H1 (cell line): ENCODE measurements at regions not wholly inside any gene's neighbourhood (a gene's known extent, or its start where the extent isn't known, plus 50 kb on each side); places are given as distances from the start of the nearest gene placed in this dataset.

ENCODE experiments used
- CHD2 ChIP-seq: IDR thresholded peaks from 2 replicates; pipeline ENCODE4 v1.6.1; 2012; ENCODE audit warnings: low read length, improper control_type of control experiment
- CTCF ChIP-seq, 3 experiments: IDR thresholded peaks; 1 replicate in 2 of 3; 2 replicates in 1 of 3; pipeline versions ENCODE4 v1.5.1 to v1.6.1; 2011; ENCODE audit warnings: low read length in 3 of 3, mild to moderate bottlenecking in 3 of 3, inconsistent platforms in 2 of 3, low read depth in 1 of 3, moderate library complexity in 1 of 3; ENCODE audit not compliant: insufficient read depth in 1 of 3; ENCODE audit errors: control extremely low read depth in 1 of 3
- EGR1 ChIP-seq: IDR thresholded peaks from 2 replicates; pipeline ENCODE4 v1.6.1; 2011; ENCODE audit warnings: low read depth, low read length, borderline replicate concordance
- MAX ChIP-seq: IDR thresholded peaks from 2 replicates; pipeline ENCODE4 v1.6.1; 2012; ENCODE audit warnings: inconsistent platforms
- POLR2A ChIP-seq, 2 experiments: IDR thresholded peaks; 1 replicate in 1 of 2; 2 replicates in 1 of 2; pipeline ENCODE4 v1.6.1; 2011; ENCODE audit warnings: low read depth in 2 of 2, low read length in 2 of 2, mild to moderate bottlenecking in 2 of 2; ENCODE audit errors: control extremely low read depth in 1 of 2
- RXRA ChIP-seq: IDR thresholded peaks from 2 replicates; pipeline ENCODE4 v1.6.1; 2011; ENCODE audit warnings: low read depth, mild to moderate bottlenecking, low read length, moderate library complexity; ENCODE audit not compliant: insufficient read depth
- SP1 ChIP-seq: IDR thresholded peaks from 2 replicates; pipeline ENCODE4 v1.6.1; 2011; ENCODE audit warnings: low read depth, low read length

- TF ChIP-seq EGR1: no peak
- TF ChIP-seq CHD2: no peak
- no peak for TF ChIP-seq CTCF (IDR thresholded peaks at IDR 0.05; ENCODE audit: control extremely low read depth in 1 of 3, insufficient read depth in 1 of 3, low read depth in 1 of 3, low read length in 3 of 3)
- no peak for TF ChIP-seq SP1
- no peak for TF ChIP-seq RXRA
- no peak for TF ChIP-seq MAX
- no peak for TF ChIP-seq POLR2A (IDR thresholded peaks at IDR 0.05; ENCODE audit: control extremely low read depth in 1 of 2, low read depth in 2 of 2, low read length in 2 of 2)
Observed at GRCh38 chr2:67614454-67614853, 217.3 kb downstream of the ETAA1 start.
